Keratinocyte (primary cell): ENCODE measurements at regions not wholly inside any gene's neighbourhood (a gene's known extent, or its start where the extent isn't known, plus 50 kb on each side); places are given as distances from the start of the nearest gene placed in this dataset.

Experiments
- DNase-seq: peaks from one replicate; pipeline ENCODE4 v3.0.0-alpha.2; 2011; ENCODE audit warnings: low read depth, missing footprints, low spot score
- FAIRE-seq: peaks from 2 replicates; lab custom pipeline; 2011; peaks lifted over from hg19 to GRCh38; lab: Jason Lieb, UNC
- H2AFZ ChIP-seq: 2 replicates; pipeline ENCODE4 v1.6.0; 2012; ENCODE audit warnings: low read length, control low read depth, inconsistent platforms; ENCODE audit not compliant: control insufficient read depth
- H3K27ac ChIP-seq: 2 replicates; pipeline ENCODE4 v1.5.1; 2011; ENCODE audit warnings: low read length; ENCODE audit not compliant: control insufficient read depth, insufficient read depth
- H3K27me3 ChIP-seq: 3 replicates; pipeline ENCODE4 v1.6.0; 2011; ENCODE audit warnings: low read length; ENCODE audit not compliant: control insufficient read depth, insufficient read depth; ENCODE audit errors: extremely low read depth
- H3K36me3 ChIP-seq, 2 experiments: 2 replicates in 1 of 2; 3 replicates in 1 of 2; pipeline ENCODE4 v1.5.1; 2011; ENCODE audit warnings: low read length in 2 of 2, mild to moderate bottlenecking in 1 of 2; ENCODE audit not compliant: control insufficient read depth in 2 of 2, insufficient read depth in 2 of 2; ENCODE audit errors: extremely low read depth in 1 of 2
- H3K4me1 ChIP-seq: 3 replicates; pipeline ENCODE4 v1.5.1; 2011; ENCODE audit warnings: low read length; ENCODE audit not compliant: control insufficient read depth, insufficient read depth; ENCODE audit errors: extremely low read depth
- H3K4me2 ChIP-seq: 3 replicates; pipeline ENCODE4 v1.6.0; 2011; ENCODE audit warnings: low read depth, low read length; ENCODE audit not compliant: control insufficient read depth, insufficient read depth; ENCODE audit errors: extremely low read depth
- H3K4me3 ChIP-seq, 3 experiments: fragments of 200-600 bp in 1 of 3; sonication (generic) in 1 of 3; 2 replicates in 2 of 3; 3 replicates in 1 of 3; pipeline ENCODE4 v1.5.1; 2011 to 2016; ENCODE audit warnings: low read length in 3 of 3, mild to moderate bottlenecking in 3 of 3, control low read depth in 2 of 3, inconsistent platforms in 1 of 3, low read depth in 1 of 3, mixed read lengths in 1 of 3, mixed run types in 1 of 3, moderate library complexity in 1 of 3; ENCODE audit not compliant: control insufficient read depth in 2 of 3, insufficient read depth in 2 of 3; ENCODE audit errors: extremely low read depth in 1 of 3
- H3K79me2 ChIP-seq: 2 replicates; pipeline ENCODE4 v1.6.0; 2012; ENCODE audit warnings: low read length; ENCODE audit not compliant: control insufficient read depth, insufficient read depth
- H3K9ac ChIP-seq: 3 replicates; pipeline ENCODE4 v1.6.0; 2011; ENCODE audit warnings: low read length; ENCODE audit not compliant: control insufficient read depth, insufficient read depth; ENCODE audit errors: extremely low read depth
- H3K9me1 ChIP-seq: 3 replicates; pipeline ENCODE4 v1.6.0; 2011; ENCODE audit warnings: low read length; ENCODE audit not compliant: control insufficient read depth, insufficient read depth; ENCODE audit errors: extremely low read depth
- H3K9me3 ChIP-seq: 2 replicates; pipeline ENCODE4 v1.5.1; 2012; ENCODE audit warnings: low read depth, low read length; ENCODE audit not compliant: control insufficient read depth
- H4K20me1 ChIP-seq: 3 replicates; pipeline ENCODE4 v1.6.0; 2011; ENCODE audit warnings: low read length; ENCODE audit not compliant: control insufficient read depth, insufficient read depth; ENCODE audit errors: extremely low read depth
- CTCF ChIP-seq, 3 experiments: IDR thresholded peaks in 1 of 3; conservative IDR thresholded peaks in 1 of 3; optimal IDR thresholded peaks in 1 of 3; 2 replicates in 2 of 3; 3 replicates in 1 of 3; pipeline versions ENCODE3 to v1.5.1; 2011; ENCODE audit warnings: low read length in 3 of 3, mild to moderate bottlenecking in 3 of 3, moderate library complexity in 2 of 3, control low read depth in 1 of 3, inconsistent platforms in 1 of 3; ENCODE audit not compliant: insufficient read depth in 2 of 3; ENCODE audit errors: extremely low read depth in 1 of 3
- EZH2 ChIP-seq: IDR thresholded peaks from one replicate; pipeline ENCODE4 v1.6.1; 2012; ENCODE audit warnings: inconsistent platforms, mild to moderate bottlenecking, low read length, moderate library complexity
- dilution Hi-C: fragments of 300-500 bp; cut with MboI; formaldehyde crosslinking; loops from one replicate; pipeline ENCODE4 v1.7.0; 2020; ENCODE audit warnings: low sequenced_read_pairs; ENCODE audit not compliant: extremely low pct_ligation_motif_present

DNA sequence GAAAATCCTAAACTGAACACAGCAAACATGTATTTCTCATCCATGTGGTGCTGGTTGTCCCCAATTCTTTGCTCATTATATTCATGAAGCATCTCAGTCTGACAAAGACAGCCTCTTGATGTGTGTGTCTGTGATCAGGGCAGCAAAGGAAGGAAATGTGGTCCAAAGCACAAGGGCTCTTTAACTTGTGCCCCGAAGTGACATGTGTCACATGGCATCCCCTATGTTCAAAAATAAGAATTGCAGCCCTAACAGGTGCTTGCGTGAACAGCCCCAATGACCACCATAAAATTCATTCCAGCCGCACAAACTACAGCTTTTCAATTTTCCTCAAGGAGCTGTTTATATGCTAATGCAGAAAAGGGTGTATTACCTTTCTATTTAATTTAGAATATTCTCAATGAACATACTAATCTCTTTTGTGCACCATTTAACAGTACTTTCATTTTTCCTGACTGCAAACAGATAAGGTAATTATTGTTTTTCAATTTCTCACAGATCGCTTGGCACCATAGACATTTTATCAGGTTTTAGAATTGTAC lies 231.9 kb upstream of the CTSO start:
- no peak for TF ChIP-seq EZH2
- no peak for TF ChIP-seq CTCF (optimal IDR thresholded peaks at IDR 0.05 in 1 of 3, IDR thresholded peaks at IDR 0.05 in 1 of 3, conservative IDR thresholded peaks at IDR 0.05 in 1 of 3; ENCODE audit: extremely low read depth in 1 of 3, insufficient read depth in 2 of 3, low read length in 3 of 3)
- Histone ChIP-seq H3K9me1 (no peaks in the 10 kb centered on the region), H4K20me1 (no peaks in the 10 kb centered on the region), H3K4me3 (no peak overlapping the region), H3K27me3 (no peaks in the 10 kb centered on the region), H3K36me3 (no peaks in the 10 kb centered on the region), H3K9ac (no peak overlapping the region), H3K4me1 (no peaks in the 10 kb centered on the region), H3K9me3 (no peaks in the 10 kb centered on the region), H3K27ac (no peak overlapping the region), H2AFZ (no peak overlapping the region), H3K79me2 (no peaks in the 10 kb centered on the region), H3K4me2 (no peak overlapping the region)
- FAIRE-seq (no peak), DNase-seq (no peak)
- dilution Hi-C loops, result no loop called here

DNA sequence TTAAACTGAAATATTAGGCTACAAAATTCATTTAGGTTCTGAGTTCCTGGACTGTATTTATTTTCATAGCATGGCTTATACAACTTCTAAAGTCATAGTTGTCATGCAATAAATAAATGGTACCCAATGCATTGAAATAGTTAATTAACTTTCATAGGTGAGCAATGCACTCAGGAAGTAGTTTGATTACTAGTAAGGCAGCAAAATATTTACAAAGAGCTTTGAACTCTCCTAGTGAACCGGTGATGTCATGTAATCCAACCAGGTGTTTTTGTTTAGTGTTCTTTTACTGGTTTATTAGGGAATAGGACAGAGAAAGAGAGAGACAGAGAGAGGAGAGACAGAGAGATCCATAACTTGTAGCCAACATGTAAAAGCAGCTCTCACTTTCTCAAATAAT lies 228.6 kb upstream of the CTSO start:
- dilution Hi-C loops, result no loop called here

More for the DNA sequence above, 228.6 kb upstream of the CTSO start:
- Histone ChIP-seq H4K20me1 (no peaks in the 10 kb centered on the region), H3K4me1 (no peaks in the 10 kb centered on the region), H3K27ac (no peak overlapping the region), H2AFZ (no peak overlapping the region), H3K36me3 (no peaks in the 10 kb centered on the region), H3K9me3 (no peaks in the 10 kb centered on the region), H3K9ac (no peak overlapping the region), H3K9me1 (no peaks in the 10 kb centered on the region), H3K4me3 (no peak overlapping the region), H3K27me3 (no peaks in the 10 kb centered on the region), H3K4me2 (no peak overlapping the region), H3K79me2 (no peaks in the 10 kb centered on the region)
- FAIRE-seq, result no peak
- TF ChIP-seq CTCF (optimal IDR thresholded peaks at IDR 0.05 in 1 of 3, IDR thresholded peaks at IDR 0.05 in 1 of 3, conservative IDR thresholded peaks at IDR 0.05 in 1 of 3; ENCODE audit: extremely low read depth in 1 of 3, insufficient read depth in 2 of 3, low read length in 3 of 3) (no peak), EZH2 (no peak)
- no peak for DNase-seq
